Neural progenitor cell (in vitro differentiated cells): ENCODE measurements at regions not wholly inside any gene's neighbourhood (a gene's known extent, or its start where the extent isn't known, plus 50 kb on each side); places are given as distances from the start of the nearest gene placed in this dataset.

ENCODE experiments used
- CTCF ChIP-seq: fragments of 200-600 bp; sonication (generic); IDR thresholded peaks from 2 replicates; pipeline ENCODE4 v1.5.1; 2017; ENCODE audit warnings: antibody characterized with exemption, mild to moderate bottlenecking
- EZH2phosphoT487 ChIP-seq: fragments of 200-600 bp; sonication (generic); IDR thresholded peaks from 2 replicates; pipeline ENCODE4 v1.6.1; 2017; ENCODE audit warnings: antibody characterized with exemption

- TF ChIP-seq EZH2phosphoT487 (no peak), CTCF (no peak)
These were observed 231.6 kb upstream of the CPHXL start for GRCh38 chr16:75957870-75958269.
